OCI-LY3 (cell line): ENCODE measurements at regions not wholly inside any gene's neighbourhood (a gene's known extent, or its start where the extent isn't known, plus 50 kb on each side); places are given as distances from the start of the nearest gene placed in this dataset.

ENCODE experiments used
- CTCF ChIP-seq: fragments of 200-600, 300-600 bp; sonication (generic); IDR thresholded peaks from 2 replicates; pipeline ENCODE4 v1.5.1; 2014; ENCODE audit warnings: antibody characterized with exemption, low read length, low read depth
- EZH2phosphoT487 ChIP-seq: fragments of 200-600 bp; shearing (Covaris generic); IDR thresholded peaks from 2 replicates; pipeline ENCODE4 v1.6.1; 2018; ENCODE audit warnings: antibody characterized with exemption, mixed run types, low read depth

GRCh38 chr14:85357120-85357519 lies 172.8 kb upstream of the FLRT2 start:
- TF ChIP-seq CTCF: no peak
- TF ChIP-seq EZH2phosphoT487: no peak
